Activated naive CD8-positive, alpha-beta T cell treated with anti-CD3 and anti-CD28 coated beads, Interleukin-2, amount 50 U/mL, for 24 hours (primary cell): ENCODE measurements at regions not wholly inside any gene's neighbourhood (a gene's known extent, or its start where the extent isn't known, plus 50 kb on each side); places are given as distances from the start of the nearest gene placed in this dataset.

Experiments
- ATAC-seq: fragments of 150-1000 bp; cut with Tn5 transposase; one replicate; pipeline ENCODE4 v1.10.0; 2021
- DNase-seq: peaks from one replicate; pipeline ENCODE4 v3.0.0; 2021
- H3K27ac Mint-ChIP-seq: one replicate; pipeline ENCODE4 v1.8.0; 2021; ENCODE audit warnings: mild to moderate bottlenecking, mixed read lengths
- H3K27me3 Mint-ChIP-seq: one replicate; pipeline ENCODE4 v1.8.0; 2021; ENCODE audit warnings: mixed read lengths
- H3K36me3 Mint-ChIP-seq: one replicate; pipeline ENCODE4 v1.8.0; 2021; ENCODE audit warnings: low read depth, mixed read lengths
- H3K4me1 Mint-ChIP-seq: one replicate; pipeline ENCODE4 v1.8.0; 2021; ENCODE audit warnings: mixed read lengths
- H3K4me3 Mint-ChIP-seq: one replicate; pipeline ENCODE4 v1.8.0; 2021; ENCODE audit warnings: mild to moderate bottlenecking, moderate library complexity, mixed read lengths
- H3K9me3 Mint-ChIP-seq: one replicate; pipeline ENCODE4 v1.8.0; 2021; ENCODE audit warnings: mixed read lengths

DNA sequence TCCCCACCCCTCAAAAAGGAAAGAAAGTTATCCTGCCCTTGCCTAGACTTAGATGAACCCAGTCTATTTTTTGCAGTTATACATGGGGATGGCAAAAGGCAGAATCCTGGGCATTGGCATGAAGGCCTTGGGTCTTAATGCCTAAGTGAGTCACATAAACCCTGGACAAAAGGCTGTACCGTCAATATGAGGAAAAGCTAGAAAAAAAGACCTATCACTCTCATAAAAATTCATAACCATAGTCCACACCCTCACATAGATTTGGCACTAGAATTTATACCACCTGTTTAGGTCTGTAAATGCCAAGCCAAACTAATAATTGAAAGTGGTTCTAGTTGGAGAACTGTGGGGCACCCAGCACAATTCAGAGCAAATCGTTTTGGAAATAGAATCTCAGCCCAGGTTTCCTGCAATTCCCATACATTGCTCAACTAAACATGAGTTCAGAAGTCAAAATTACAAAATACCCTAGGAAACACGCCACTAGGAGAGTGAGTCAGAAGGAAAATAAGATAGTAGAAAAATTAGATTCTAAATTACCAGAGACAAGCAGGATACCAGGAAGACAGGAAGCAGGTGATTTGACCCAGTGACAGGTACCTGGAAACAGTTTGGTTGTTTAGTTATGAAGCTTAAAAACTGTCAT, 70.4 kb upstream of the FUCA2 start:
- H3K4me3 Mint-ChIP-seq = no peak overlapping the region
- DNase-seq (no peak), ATAC-seq (no peak)
- no peaks in the 10 kb centered on the region for H3K36me3 Mint-ChIP-seq
- H3K27me3 Mint-ChIP-seq = no peaks in the 10 kb centered on the region
- peaks cover 3% of the 10 kb centered on the region for H3K4me1 Mint-ChIP-seq
- no peaks in the 10 kb centered on the region for H3K9me3 Mint-ChIP-seq
- no peak overlapping the region for H3K27ac Mint-ChIP-seq

DNA sequence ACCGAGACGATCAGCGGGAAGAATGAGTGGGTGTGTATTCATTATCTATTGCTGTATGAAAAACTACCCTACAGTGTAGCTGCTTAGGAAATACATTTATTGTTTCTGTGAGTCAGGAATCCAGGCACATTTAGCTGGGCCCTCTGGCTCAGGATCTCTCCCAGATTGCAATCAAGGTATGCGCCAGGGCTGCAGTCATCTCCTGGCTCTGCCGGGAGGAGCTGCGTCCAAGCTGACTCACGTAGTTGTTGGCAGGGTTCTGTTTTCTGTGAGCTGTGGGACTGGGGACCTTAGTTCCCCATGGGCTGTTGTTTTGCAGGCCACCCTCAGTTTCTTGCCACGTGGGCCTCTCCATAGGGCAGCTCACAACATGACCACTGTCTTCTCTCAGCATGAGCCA, 68.2 kb upstream of the FUCA2 start:
- DNase-seq (no peak), ATAC-seq (no peak)
- Mint-ChIP-seq H3K4me3 (no peak overlapping the region), H3K4me1 (peaks cover 3% of the 10 kb centered on the region), H3K9me3 (no peaks in the 10 kb centered on the region), H3K36me3 (no peaks in the 10 kb centered on the region), H3K27ac (no peak overlapping the region), H3K27me3 (no peaks in the 10 kb centered on the region)

DNA sequence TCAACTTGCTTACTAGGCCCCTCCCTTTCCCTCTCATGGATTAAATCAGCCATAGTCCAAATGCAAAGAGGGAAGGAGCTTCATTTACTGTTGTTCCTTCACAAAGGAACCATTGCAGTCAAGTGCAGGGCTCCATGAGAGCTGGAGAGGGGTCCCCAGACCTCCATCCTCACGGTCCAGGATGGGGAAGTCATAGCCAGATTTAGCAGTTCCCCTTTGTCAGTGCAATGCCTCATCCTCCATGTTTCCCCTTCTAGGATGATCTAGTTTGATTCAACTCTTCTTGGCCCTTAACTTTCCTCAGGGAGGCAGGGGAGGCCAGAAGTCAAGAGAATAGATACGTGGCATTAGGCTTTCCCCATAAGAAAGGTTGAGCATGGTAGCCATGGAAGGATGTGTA, 66.5 kb upstream of the FUCA2 start:
- DNase-seq (no peak), ATAC-seq (no peak)
- H3K4me3 Mint-ChIP-seq = no peak overlapping the region
- no peak overlapping the region for H3K27ac Mint-ChIP-seq
- H3K9me3 Mint-ChIP-seq = no peaks in the 10 kb centered on the region
- no peaks in the 10 kb centered on the region for H3K36me3 Mint-ChIP-seq
- H3K4me1 Mint-ChIP-seq = peaks cover 3% of the 10 kb centered on the region
- no peaks in the 10 kb centered on the region for H3K27me3 Mint-ChIP-seq

DNA sequence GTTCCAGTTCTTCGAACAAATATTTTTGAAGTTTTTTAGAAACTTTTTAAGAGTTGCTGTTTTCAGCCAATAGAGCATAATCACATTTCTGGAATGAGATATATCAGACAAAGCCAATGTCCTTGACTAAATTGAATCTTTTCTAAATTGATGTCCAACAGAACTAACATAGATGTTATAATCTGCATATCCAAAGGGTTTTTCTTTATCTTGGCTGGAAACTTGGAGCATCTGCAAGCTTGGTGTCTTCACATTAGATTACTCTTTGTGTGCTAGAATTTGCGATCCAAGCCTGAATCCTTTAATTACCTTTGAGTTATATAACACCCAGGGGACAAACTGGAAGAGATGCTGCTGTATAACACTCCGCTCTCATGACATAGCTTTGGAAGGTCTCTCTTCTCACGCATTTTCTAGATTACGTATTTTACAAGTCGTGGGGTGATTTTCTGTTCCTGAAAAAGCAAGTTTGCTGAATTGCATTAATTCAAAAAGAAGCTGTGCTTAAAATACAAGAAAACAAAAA, 64.4 kb upstream of the FUCA2 start:
- ATAC-seq = no peak
- no peak for DNase-seq
- H3K4me3 Mint-ChIP-seq = no peak overlapping the region
- no peaks in the 10 kb centered on the region for H3K36me3 Mint-ChIP-seq
- no peak overlapping the region for H3K27ac Mint-ChIP-seq
- no peaks in the 10 kb centered on the region for H3K4me1 Mint-ChIP-seq
- no peaks in the 10 kb centered on the region for H3K27me3 Mint-ChIP-seq
- no peaks in the 10 kb centered on the region for H3K9me3 Mint-ChIP-seq

DNA sequence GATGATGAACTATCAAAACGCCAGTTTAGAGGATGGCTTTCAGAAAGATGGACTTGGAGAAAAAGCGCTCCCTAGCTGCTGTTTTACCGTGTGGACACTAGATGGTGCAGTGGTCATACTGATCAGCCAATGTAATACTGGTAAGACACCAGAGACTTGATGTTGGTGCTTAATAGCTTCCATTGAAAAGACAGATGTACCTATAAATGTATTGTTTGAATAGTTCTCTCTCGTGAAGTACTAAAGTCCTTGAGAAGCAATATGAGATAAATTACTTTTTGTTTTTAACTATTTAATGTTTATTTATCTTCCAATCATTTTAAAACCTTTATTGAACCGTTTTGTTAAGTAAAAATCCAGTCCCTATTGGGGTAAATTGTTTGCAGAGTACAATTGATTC, 63.9 kb upstream of the FUCA2 start:
- peak; percentile 79 for ATAC-seq
- Mint-ChIP-seq H3K27me3 (no peaks in the 10 kb centered on the region), H3K9me3 (no peaks in the 10 kb centered on the region), H3K36me3 (no peaks in the 10 kb centered on the region), H3K27ac (no peak overlapping the region), H3K4me3 (no peak overlapping the region), H3K4me1 (peaks cover 3% of the 10 kb centered on the region)
- DNase-seq = peak; percentile 41

DNA sequence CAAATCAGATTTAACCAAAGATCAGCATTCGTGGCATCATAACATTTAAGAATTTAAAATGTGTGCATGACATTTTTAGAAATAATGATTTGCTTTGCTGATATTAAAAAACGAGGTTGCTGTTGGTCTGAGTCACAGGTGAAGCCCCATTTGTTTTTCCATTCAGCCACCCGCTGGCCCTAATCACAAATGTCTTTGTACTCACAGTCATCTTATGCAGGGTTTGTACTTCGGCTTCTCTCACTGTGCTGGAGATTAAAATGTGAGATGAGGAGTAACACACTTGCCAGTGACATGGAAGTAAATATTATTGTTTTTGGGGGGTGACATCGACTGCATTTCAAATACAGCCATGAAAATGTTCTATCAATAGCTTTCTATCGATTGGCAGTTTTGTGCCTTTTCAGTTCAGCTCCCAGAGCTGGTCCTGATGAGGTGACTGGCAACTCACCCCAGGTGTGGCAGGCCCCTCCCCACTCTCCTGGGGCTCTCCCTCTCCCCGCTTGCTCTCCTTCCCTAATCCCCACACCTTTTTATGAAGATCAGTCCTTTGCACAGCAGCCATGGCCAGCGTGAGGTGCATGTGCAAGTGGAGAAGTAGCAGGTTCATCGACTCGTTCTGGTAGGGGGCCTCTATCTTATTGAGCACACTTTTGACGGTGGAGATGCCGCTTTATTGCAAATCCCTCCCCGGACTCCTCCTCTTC, 58.8 kb upstream of the FUCA2 start:
- no peaks in the 10 kb centered on the region for H3K27me3 Mint-ChIP-seq
- H3K36me3 Mint-ChIP-seq = no peaks in the 10 kb centered on the region
- no peak overlapping the region for H3K4me3 Mint-ChIP-seq
- no peak overlapping the region for H3K27ac Mint-ChIP-seq
- H3K4me1 Mint-ChIP-seq = peaks cover 27% of the 10 kb centered on the region
- peak; percentile 70 for ATAC-seq
- no peaks in the 10 kb centered on the region for H3K9me3 Mint-ChIP-seq
- no peak for DNase-seq

DNA sequence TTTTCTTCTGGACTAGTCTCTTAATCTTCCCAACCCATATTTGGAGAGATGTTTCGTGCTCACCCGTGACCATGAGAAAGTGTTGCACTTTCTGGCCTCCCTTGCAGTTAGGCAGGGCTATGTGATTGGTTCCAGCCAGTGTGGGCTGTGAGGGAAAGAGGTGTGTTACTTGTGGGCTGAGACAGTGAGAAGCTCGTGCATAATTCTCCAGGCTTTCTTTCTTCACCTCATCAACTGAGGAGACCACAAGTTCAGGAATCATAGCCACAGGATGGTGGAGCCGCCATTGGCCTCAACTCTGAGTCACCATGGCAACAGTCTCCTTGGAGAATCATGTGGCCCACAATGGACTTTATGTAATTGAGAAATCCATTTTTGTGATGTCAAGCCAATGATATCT, 57.5 kb upstream of the FUCA2 start:
- ATAC-seq (peak; percentile 13), DNase-seq (no peak)
- Mint-ChIP-seq H3K27ac (no peak overlapping the region), H3K9me3 (no peaks in the 10 kb centered on the region), H3K4me3 (no peak overlapping the region), H3K36me3 (no peaks in the 10 kb centered on the region), H3K27me3 (no peaks in the 10 kb centered on the region), H3K4me1 (peaks cover 27% of the 10 kb centered on the region)

DNA sequence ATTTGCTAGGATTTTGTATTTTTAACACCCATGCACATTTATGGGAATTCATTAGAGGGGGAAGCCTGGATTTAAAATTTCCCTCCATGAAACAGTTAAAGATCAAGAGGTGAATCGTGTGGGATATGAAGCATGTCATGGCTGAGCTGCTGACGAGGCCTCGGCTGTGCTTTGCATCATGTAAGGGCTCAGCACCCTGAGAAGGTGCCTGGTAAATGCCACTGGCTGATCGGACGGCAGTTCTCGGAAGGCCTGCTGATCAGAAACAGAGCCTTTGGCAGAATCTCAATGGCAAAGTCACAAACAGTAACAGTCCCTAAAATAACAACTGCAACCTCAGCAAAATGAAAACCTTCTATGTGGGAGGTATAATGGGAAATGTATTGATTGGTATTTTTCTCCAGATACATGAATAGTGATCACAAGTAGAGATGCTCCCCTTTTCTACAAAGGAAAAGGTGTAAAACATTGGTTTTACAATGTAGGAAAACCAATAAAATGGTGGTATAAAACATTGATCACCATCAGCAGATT, 53.0 kb upstream of the FUCA2 start:
- Mint-ChIP-seq H3K27ac (no peak overlapping the region), H3K36me3 (no peaks in the 10 kb centered on the region), H3K4me1 (peaks cover 25% of the 10 kb centered on the region), H3K4me3 (no peak overlapping the region), H3K9me3 (no peaks in the 10 kb centered on the region), H3K27me3 (no peaks in the 10 kb centered on the region)
- DNase-seq = no peak
- ATAC-seq = no peak

DNA sequence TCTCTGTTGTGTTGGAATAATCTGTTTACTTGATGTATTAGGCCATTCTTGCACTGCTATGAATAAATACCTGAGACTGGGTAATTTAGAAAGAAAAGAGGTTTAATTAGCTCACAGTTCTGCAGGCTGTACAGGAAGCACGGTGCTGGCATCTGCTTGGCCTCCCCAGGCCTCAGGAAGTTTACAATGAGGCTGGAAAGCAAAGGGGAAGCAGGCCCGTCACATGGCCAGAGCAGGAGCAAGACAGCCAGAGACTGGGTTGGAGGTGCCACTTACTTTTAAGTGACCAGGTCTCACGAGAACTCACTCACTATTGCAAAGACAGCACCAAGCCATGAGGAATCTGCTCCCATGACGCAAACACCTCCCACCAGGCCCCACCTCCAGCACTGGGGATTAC, 50.6 kb upstream of the FUCA2 start:
- no peaks in the 10 kb centered on the region for H3K27me3 Mint-ChIP-seq
- no peak for DNase-seq
- no peak for ATAC-seq
- no peak overlapping the region for H3K27ac Mint-ChIP-seq
- H3K9me3 Mint-ChIP-seq = no peaks in the 10 kb centered on the region
- peaks cover 14% of the 10 kb centered on the region for H3K4me1 Mint-ChIP-seq
- no peak overlapping the region for H3K4me3 Mint-ChIP-seq
- no peaks in the 10 kb centered on the region for H3K36me3 Mint-ChIP-seq
